HG03103 (cell line): ENCODE measurements at regions not wholly inside any gene's neighbourhood (a gene's known extent, or its start where the extent isn't known, plus 50 kb on each side); places are given as distances from the start of the nearest gene placed in this dataset.

Source experiments
- ATAC-seq: cut with Tn5 transposase; IDR thresholded peaks from one replicate; pipeline ENCODE4 v1.9.1; 2021; ENCODE audit warnings: low read depth; ENCODE audit not compliant: unreplicated experiment

DNA sequence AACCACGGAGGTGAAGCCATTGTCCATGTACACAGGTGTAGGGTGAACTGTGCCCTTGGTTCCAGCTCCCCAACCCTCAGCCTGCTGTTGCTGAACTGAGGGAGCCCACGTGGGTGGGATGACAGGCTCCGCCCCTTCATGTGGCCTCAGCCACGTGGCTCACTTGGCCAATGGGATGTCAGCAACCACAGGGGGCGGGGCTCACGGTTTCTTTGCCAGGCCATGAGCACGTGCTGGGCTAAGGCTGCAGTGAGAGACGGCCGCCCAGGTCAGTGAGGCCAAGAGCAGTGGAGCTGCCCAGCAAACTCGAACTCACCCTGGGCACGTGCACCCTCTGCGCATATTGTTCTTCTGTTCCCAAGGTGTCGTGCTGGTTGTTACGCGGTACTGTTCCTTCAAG is 282.6 kb downstream of the IRF8 start:
- no peak for ATAC-seq

DNA sequence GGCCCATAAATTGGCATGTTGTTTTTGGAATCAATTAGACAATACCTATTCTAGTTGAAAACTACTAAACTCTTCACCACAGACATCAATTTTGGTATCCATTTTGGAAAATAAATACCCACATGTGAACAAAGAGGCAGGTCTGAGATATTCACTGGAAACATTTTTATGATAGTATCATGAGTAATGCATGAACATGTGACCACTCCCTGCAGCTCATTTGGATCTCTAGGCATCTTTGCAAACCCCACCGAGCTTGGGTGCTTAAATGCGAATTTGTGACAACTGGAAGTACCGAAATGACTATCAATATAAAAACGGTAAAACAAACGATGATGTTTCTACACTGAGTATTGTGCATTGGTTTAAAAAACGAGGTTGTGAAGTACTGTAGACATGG is 285.2 kb downstream of the IRF8 start:
- no peak for ATAC-seq

DNA sequence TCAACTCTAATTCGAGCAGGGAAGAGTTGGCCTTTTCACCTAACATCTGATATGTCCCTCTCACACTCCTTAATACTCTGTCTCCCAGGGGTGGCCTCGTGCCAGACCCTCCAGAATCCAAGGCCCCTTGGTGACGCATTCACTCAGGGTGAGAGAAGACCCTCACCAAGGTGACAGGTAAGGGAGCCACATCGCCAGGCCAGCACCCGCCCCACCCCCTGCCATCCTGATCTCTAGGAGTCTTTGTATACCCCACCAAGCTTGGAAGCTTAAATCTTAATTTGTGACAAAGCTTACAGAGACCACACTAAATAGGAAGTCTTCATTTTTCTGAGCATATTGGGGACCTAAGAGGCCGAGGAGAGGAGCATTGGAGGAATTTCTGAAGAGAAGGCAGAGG is 286.1 kb downstream of the IRF8 start:
- no peak for ATAC-seq

DNA sequence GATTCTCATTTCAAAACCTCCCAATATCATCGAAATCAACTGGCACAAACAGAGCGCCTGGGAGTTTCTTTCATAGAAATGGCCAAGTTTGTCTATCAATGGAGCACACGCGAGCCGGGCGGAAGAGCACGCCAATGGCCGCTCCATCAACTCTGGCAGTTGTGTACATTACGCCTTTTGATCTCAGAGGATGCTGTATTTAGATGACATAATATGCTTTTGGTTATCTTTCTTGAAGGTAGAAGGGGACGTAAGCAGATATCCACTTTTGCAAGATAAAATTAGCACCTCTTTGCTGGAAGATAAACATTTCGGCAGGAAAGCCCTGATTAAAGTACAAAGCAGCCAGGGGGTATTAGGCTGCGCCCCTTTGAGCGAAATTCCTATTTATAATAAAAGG is 287.4 kb downstream of the IRF8 start:
- no peak for ATAC-seq

DNA sequence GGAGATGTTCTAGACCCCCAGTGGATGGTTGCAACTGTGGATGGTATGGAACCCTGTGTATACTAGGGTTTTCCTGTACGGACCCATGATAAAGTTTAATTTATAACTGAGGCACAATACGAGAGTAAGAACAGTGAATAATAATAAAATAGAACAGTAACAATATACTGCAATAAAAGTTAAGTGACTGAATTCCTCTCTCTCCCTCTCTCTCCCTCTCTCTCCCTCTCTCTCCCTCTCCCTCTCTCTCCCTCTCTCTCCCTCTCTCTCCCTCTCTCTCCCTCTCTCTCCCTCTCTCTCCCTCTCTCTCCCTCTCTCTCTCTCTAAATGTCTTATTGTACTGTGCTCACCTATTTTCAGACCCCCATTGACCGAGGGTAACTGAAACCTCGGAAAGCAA is 291.0 kb downstream of the IRF8 start:
- no peak for ATAC-seq

DNA sequence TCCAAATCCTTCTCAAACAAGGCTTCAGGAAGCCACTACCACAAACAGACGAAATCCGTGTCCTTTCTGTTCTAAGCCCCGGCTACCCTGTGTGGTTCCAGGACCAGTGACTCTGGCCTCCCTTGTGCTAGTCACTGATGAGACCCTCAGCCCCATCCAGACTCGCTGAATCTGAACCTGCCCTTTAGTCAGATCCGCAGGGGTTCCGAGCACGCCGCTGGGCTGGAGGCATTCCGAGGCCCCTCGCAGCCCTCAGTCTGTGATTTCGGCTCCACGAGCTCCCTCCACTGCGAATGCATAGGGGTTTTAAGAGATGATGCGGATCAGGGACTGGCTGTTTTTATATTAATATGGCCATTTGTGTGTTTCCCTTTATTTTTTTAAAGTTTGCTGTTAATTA is 292.7 kb downstream of the IRF8 start:
- no peak for ATAC-seq

DNA sequence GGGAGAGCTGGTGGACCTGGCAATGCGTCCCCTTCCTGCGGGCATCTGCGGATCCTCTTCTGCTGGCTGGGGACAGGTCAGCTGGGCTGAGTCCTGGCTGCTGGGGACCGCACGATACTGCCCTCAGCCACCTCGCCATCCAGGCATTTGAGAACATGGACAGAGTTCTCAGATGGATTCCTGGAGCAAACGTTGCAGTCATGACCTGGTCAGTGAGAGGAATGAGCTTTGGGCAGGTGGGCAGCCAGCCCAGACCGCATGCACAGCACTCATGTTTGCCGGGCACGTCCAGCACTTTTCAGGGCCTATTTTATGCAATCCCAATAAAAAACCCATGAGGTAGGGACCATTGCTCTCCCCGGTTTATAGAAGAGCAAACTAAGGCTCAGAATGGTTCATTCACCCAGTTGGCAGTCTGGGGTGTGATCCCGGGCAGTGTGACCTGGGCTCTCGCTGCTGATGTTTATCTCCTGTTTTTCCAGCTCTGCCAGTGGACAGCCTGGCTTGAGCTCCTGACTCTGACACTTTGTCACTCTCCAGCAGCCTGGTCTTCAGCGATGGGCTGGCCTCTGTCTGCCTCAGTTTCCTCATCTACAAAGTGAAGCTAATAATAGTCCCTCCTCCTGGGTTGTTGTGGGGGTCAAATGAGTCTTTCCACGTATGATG is 294.7 kb downstream of the IRF8 start:
- ATAC-seq, result no peak

DNA sequence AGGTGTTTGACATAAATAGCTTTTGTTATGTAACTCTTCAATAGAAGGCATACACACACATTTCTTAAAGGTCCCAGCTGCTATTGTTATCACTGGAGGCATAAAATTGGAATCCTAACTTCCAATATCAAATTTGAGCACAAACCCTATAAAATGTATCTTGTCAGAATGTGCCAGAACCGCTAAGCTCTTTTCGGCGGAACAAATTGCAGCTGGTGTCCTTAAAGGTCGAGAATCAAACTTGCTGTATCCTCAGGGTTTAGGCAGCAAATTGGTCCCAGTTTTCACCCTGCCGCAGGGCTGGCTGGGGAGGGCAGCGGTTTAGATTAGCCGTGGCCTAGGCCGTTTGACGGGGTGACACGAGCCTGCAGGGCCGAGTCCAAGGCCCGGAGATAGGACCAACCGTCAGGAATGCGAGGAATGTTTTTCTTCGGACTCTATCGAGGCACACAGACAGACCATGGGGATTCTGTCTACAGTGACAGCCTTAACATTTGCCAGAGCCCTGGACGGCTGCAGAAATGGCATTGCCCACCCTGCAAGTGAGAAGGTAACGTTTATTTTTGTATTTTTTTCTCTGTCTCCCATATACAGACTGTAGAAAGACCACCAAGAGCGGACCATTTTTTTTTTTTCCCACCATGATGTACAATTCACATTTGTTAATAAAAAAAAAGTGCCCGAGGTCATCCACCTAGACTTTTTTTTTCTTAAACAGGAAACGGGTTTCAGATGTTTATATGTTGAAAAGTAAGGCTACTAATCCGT is 297.1 kb downstream of the IRF8 start:
- no peak for ATAC-seq

DNA sequence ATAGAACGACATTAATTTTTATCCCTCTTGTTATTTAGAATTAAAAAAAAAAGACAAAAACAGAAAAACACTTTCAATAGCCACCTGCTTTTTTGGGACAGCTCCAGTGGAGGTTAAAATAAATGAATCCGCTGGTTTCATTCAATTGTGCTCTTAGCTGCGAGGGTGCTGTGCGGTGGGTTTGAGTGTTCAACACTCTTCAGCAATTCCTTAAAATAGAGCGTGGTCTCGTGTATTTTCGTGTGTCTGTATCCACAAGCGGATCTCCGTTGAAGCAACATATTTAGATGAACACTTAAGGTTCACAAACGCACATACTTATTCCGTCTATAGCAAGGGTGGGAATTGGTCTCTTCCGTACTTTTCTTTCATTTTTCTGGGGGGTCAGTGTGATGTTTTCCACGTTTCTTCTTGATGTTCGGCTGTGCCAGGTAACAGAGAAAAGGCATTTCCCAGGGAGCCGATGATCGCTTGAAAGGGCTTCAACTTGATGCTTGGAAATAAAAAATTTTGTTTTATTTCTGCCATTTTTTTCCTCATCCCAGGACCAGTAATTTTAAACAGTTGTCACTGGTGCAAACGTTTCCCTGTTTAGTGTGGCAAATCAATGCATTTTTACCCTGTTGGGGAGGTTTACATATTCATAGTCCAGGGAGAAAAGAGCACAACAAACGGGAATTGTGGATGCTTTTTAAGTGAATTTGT is 297.9 kb downstream of the IRF8 start:
- no peak for ATAC-seq

DNA sequence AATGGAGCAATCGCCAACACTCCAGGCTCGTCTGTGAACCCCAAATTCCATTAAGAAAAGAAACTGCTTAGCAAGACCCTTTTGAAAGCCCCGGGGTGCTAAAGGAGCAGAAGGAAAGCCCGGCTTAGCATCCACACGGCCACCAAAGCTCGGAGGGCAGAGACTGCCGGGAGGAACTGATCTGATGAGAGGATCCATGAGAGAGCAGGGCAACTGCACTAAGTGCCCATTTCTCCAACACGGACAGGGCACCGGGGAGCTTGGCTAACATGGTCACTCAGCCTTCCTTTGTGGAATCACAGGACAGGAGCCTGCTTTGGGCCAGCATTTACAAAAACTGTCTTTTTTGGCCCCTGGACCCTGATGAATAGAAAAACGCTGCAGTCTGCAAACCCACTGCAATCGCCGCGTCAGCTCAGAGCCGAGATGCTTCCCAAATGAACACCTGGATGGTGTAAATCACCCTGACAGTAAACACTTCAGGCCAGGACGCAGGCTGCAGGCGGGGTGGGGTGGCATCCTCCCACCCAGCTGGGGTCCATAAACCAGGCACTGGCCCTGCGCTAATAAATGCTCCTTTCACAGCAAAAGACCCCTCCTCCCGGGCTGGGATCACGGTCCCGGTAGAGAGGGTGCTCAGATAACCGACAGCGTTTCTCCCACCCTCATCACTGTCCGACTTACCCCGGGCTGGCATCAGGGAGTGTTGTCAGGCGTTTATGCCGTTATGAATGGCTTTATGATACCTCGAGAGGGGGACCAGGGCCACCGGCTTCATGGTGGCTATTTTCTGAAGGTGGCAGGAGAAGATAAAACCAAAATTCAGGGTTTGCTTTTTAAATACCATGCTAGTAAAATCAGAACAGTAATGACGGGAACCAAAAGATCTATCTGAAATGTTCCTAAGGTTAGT is 299.5 kb downstream of the IRF8 start:
- ATAC-seq, result no peak

DNA sequence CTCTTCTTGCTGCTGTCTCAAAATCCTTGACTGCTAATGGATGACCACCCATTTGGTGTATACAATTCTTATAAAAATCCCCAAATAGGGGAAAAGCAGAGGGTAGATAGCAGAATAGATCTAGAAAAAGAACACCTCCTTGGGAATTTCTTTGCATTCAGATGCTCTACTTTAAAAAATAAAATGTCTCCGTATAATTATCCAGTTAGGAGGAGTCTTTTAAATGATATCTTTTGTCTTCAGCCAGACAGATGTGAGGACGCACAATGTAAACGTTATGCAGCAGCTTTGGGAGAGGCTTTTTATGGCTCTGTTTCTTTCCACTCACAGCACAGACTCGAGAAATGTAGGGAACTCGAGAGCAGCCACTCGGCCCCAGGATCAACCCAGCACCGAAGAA is 300.2 kb downstream of the IRF8 start:
- no peak for ATAC-seq

DNA sequence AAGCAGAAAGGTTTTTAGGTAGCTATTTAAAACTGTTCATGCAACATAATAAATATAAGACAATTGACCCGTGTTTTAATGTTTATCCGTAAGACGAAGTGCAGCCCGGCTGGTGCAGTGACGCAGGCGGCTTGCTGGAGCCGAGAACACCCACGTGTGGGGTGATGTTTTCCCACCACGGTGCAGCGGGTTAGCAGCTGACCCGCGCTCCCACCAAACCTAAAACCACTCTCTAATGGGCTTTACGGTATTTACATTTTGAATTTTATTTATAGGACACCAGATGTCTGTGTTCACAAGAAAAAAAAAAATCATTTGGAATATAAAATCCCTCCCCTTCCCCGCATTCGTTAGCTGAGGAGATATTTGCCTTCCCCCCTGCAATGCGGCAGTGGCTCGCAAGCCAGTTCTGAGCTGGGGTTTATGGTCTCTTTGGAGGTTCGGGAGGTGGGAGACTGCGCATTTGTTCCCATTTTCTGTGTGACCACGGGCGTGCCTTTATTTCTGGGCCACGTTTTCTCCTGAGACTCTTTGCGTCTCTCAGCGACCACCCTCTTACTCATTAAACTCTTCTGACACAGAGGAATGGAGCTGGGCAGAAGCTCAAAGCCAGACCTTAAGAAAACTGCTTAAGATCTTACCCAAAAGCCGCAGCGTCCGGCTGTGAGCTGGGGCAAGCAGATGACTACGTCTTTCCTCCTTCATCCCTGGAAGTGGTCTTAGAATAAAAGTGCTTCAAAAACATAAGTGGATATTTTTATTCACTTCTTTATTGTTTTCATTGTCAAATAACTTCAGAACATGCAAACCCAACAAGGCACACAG is 301.1 kb downstream of the IRF8 start:
- no peak for ATAC-seq

DNA sequence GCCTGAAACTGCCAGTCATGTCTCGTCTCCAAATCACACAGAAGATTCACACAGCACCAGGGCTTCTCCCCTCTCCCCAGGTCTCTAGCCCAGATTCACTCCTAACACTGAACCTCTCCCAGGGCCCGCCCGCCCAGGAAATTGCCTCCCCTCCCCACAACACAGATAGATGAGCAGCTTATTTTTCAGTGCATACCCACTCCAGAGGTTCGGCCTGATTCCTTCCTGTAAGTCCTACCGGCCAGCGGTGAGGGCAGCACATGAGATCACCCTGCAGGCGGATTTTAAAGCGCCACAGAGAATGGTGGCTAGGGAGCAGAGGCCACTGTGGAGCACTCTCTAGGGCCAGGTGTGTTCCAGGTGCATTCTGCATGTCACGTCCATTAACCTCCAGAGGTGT is 301.8 kb downstream of the IRF8 start:
- no peak for ATAC-seq

DNA sequence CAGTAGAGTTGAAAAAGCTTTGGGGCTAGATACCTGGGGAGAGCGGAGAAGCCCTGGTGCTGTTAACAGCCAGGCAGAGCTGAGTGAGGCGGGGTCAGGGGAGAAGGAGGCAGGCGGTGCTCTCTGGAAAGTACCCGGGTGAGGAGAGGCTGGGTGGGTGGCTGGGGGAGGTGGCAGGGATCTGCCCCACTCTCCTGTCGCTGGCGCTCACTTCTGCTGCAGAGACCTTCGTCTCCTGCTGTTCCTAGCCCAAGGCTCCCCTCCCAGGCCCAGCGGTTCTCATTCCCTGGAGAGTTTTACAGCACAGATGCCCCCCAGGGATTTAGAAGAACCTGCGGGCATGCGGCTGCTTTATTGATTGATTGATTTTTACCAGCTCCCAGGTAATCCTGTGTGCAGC is 302.8 kb downstream of the IRF8 start:
- ATAC-seq, result no peak

DNA sequence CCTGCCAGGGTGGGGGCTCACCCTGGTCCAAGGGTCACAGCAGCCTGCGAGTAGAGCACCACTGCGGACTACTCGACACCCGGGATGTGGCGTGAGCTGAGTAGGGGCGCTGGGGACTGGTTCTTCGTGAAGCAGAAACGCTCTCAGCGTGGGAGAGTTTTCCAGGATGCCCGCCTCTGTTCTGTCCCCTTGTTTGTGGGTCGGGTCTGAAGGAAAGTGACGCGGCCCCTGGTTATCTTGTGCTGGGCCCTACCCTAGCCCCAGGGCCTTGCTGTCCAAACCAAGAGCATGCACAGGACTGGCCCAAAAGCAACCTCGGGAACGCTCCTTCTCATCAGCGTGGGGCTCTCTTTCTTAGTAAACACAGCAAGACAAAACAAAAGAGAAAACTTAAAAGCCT is 303.3 kb downstream of the IRF8 start:
- no peak for ATAC-seq

DNA sequence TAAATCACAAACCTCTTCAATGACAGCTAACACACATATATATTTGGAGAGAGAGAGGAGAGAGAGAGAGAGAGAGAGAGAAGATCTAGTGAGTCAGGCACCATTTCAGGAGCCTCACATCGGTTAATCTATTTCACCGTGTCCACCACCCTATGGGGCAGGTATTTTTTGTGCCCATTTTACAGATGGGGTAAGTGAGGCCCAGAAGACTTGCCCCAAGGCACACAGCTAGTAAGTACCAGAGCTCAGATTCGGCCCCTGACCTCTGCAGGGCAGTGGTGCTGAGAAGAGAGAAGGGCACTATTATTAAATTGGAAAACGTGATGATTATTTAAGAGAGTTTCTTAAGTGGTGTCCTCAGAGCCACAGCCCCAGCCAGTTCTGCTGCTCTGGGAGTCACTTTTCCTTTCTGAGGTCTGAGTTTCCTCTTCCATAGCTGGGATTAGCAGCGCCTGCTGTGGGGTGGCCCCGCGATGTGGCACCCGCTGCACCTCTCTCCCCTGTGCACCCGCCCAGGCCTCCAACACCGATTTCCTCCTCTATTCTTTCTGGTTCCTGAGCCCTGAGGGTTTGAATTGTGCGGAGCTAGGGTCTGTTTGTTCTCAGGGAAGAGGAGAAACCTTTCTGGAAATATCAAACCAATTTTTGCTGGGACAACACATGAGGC is 303.9 kb downstream of the IRF8 start:
- ATAC-seq, result no peak

DNA sequence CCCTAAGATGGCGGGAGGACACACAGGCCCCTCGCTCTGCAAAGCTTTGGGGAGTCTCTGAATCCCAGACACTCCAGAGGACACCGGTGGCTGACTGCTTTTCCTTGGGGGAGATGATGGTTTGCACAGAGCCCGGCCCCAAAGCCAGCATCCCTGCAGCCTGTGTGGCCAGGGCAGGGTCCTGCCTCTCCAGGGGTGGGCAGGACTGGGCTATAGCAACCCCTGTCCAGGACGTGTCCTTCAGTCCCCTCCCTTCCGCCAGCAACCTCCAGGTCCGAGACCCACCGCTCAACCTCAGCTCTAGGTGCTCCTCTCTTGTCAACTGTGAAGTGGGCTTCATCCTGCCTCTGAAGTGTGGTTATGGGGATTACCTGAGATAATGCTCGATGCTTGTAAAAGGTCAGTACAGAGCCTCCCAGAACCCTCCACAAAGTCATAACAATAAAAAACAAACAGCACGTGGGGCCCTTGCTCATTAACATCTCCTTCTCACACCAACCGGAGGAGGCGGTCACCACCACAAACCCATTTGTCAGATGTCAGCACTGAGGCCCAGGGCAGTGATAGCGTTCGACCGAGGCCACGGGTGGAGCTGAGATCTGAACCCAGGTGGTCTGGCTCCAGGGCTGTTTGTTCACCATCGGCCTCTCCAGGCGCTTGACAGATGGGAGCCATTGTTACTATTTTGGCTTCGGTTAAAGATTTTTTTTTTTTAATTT is 304.8 kb downstream of the IRF8 start:
- no peak for ATAC-seq

DNA sequence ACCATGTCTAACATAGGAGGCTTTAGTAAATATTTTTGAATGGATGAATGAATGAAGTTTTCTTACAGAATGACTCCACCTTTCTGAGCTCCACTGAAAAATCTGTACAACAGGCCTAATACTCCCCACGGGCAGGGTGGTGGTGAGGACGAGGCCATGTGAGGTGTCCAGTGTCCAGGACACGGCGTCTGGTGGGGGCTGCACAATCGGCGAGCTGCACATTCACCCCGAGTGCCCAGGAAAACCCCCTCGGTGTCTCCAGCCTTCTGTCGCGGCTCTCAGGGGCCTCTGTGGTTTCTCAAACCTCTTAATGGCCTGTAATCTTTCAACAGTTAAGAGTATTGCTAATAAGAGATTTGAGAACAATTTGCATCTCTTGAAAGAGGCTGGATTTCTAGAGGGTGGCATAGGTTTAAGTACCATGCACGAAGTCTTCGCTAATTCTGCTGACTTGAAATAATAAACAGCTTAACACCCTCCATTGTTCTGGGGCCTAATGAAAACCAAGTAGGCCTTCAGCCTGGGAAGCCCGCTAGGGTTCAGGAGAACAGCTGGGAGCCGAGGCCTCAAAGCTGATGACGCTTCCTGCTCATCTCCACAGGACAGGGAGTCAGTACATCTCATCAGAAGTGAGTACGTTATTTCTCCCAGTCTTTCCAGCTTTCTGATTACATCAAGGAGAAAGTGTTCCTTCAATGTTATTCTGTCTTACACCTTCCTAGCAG is 304.6 kb upstream of the FOXF1 start:
- ATAC-seq, result no peak
